ENCODE measurements at regions not wholly inside any gene's neighbourhood (a gene's known extent, or its start where the extent isn't known, plus 50 kb on each side); places are given as distances from the start of the nearest gene placed in this dataset.
"Not testable (repeated sequence)": the region's sequence is repeated elsewhere in the genome, so short reads cannot be mapped to it uniquely, and the experiment has no call there.

DNA sequence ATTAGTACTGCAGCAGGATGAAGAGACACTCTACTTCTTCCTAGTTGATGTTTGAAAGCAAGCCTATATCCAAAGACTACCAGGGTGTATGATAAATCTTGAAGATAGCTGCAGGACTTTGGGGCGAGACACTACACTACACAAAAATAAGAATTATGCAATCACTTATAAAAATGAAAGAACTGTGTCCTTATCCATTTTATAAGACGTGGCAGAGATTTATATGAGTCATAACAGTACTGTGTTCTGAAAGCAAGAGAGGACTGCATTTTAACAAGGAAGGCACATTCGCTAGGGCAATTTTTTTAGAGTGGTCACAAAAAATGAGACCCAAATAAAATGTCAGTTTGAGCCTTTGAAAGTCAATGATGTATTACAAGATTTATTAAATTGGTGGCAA is 617.0 kb upstream of the LINC00305 start:
- Histone ChIP-seq H3K36me3 (replicated peaks; ENCODE audit: control insufficient read depth, insufficient read depth, low read length) (no peaks in the 10 kb centered on the region), H3K27me3 (ENCODE audit: control insufficient read depth, insufficient read depth, low read length) (no peaks in the 10 kb centered on the region), H3K4me3 (ENCODE audit: insufficient read depth, low read depth, low read length) (no peak overlapping the region)
- DNase-seq, result no peak

DNA sequence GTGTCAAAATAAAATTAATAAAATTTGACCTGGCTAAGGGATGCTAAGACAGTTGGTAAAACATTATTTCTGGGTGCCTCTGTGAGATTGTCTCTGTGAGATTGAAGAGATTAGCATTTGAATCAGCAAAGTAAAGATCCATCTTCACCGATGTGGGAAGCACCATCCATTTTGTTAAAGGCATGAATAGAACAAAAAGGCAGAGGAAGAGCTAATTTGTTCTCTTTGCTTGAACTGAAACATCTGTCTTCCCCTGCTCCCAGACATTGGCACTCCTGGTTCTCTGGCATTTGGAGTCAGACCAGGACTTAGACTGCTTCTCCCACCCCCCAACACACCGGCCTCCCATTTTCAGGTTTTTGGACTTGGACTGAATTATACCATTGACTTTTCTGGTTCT is 603.8 kb upstream of the LINC00305 start:
- no peak overlapping the region for H3K4me3 ChIP-seq (ENCODE audit: insufficient read depth, low read depth, low read length)
- H3K27me3 ChIP-seq (ENCODE audit: control insufficient read depth, insufficient read depth, low read length), result no peaks in the 10 kb centered on the region
- DNase-seq, result no peak

DNA sequence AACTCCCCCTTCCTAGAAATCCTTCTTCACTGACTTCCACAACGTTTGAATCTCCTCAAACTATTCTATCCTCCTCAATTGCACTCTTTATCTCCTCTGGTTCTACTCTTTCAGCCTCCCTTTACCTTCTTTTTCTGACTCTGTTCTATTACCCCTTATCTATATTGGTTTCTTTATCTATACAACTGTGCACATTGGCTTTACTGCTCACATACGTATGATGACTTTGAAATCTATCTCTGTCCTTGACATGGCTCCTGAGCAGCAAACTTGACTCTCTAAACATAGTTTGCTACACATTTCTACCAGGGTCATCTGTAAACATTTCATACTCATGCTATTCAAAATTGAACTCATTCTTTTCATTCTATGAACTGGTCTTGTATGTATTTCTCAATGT is 601.0 kb upstream of the LINC00305 start:
- no peaks in the 10 kb centered on the region for H3K27me3 ChIP-seq (ENCODE audit: control insufficient read depth, insufficient read depth, low read length)
- DNase-seq, result no peak

More for the DNA sequence above, 603.8 kb upstream of the LINC00305 start:
- no peaks in the 10 kb centered on the region for H3K36me3 ChIP-seq (replicated peaks; ENCODE audit: control insufficient read depth, insufficient read depth, low read length)

DNA sequence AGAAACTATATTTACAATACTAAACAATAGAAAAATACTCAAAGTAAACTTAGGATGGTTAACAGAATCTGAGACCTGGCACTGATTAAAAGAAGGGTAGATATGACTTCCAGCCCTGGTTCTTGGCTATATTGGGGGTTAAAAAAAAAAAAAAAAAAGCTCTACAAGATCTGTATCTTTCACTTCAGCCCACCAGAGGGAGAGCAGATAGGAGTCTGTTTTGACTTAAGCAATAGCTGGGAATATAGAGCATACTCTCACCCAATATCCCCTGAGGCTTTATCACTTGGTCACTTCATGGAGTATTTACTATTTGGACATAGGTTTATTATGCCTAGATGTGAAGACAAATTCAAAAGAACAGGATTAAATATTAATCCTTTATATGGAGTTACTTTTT is 598.9 kb upstream of the LINC00305 start:
- no peak overlapping the region for H3K4me3 ChIP-seq (ENCODE audit: insufficient read depth, low read depth, low read length)
- no peaks in the 10 kb centered on the region for H3K27me3 ChIP-seq (ENCODE audit: control insufficient read depth, insufficient read depth, low read length)
- peak; percentile 4 for DNase-seq
- H3K36me3 ChIP-seq (replicated peaks; ENCODE audit: control insufficient read depth, insufficient read depth, low read length), result no peaks in the 10 kb centered on the region

More for the DNA sequence above, 601.0 kb upstream of the LINC00305 start:
- Histone ChIP-seq H3K36me3 (replicated peaks; ENCODE audit: control insufficient read depth, insufficient read depth, low read length) (no peaks in the 10 kb centered on the region), H3K4me3 (ENCODE audit: insufficient read depth, low read depth, low read length) (no peak overlapping the region)

DNA sequence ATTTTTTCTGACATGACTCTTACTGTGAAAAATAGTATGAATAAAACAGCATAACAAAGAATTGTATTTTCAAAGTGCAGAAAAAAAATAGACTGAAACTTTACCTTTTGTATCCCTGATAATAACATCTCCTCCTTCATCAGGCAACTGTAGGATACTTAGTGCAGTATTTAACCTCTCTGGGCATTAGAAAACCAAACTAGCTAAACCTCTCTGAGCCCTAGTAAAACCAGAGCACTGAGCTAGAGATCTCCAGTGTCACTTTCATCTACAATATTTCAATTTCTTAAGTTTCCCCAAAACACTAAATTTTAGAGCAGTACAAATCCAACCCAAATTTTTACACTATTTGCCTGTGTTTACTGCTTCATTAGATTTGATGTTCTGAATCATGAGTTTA is 594.0 kb upstream of the LINC00305 start:
- no peaks in the 10 kb centered on the region for H3K36me3 ChIP-seq (replicated peaks; ENCODE audit: control insufficient read depth, insufficient read depth, low read length)
- DNase-seq, result no peak
- no peak overlapping the region for H3K4me3 ChIP-seq (ENCODE audit: insufficient read depth, low read depth, low read length)
- no peaks in the 10 kb centered on the region for H3K27me3 ChIP-seq (ENCODE audit: control insufficient read depth, insufficient read depth, low read length)

DNA sequence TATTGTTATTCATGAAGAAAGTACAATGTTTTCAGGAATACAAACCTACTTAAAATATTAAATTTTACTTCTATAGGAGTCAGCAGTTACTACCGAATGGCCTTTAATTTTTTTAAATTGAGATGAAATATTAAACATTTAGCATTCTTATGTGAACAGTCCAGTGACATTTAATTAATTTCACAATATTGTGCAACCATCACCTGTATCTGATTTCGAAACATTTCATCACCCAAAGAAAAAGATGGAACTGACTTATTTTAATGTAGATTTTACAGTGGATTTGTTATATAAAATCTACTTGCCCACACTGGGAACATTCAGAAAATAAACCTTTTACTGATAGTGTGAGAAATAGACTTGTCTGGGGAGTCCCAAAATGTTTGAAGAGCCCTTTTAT is 585.2 kb upstream of the LINC00305 start:
- Histone ChIP-seq H3K36me3 (replicated peaks; ENCODE audit: control insufficient read depth, insufficient read depth, low read length) (no peaks in the 10 kb centered on the region), H3K4me3 (ENCODE audit: insufficient read depth, low read depth, low read length) (no peak overlapping the region), H3K27me3 (ENCODE audit: control insufficient read depth, insufficient read depth, low read length) (no peaks in the 10 kb centered on the region)
- no peak for DNase-seq

DNA sequence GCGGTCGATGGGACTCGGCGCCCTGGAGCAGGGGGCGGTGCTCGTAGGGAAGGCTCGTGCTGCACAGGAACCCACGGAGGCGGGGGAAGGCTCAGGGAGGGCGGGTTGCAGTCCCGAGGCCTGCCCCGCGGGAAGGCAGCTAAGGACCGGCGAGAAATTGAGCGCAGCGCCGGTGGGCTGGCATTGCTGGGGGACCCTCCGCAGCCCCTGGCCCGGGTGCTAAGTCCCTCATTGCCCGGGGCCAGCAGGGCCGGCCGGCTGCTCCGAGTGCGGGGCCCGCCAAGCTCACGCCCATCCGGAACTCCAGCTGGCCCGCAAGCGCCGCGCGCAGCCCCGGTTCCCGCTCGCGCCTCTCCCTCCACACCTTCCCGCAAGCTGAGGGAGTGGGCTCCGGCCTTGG is 576.8 kb upstream of the LINC00305 start:
- not testable (repeated sequence) for DNase-seq; H3K36me3 ChIP-seq (replicated peaks; ENCODE audit: control insufficient read depth, insufficient read depth, low read length); H3K27me3 ChIP-seq (ENCODE audit: control insufficient read depth, insufficient read depth, low read length)
- H3K4me3 ChIP-seq (ENCODE audit: insufficient read depth, low read depth, low read length), result peak overlapping the region; percentile 10; the same call in 1 of the 2 replicates

DNA sequence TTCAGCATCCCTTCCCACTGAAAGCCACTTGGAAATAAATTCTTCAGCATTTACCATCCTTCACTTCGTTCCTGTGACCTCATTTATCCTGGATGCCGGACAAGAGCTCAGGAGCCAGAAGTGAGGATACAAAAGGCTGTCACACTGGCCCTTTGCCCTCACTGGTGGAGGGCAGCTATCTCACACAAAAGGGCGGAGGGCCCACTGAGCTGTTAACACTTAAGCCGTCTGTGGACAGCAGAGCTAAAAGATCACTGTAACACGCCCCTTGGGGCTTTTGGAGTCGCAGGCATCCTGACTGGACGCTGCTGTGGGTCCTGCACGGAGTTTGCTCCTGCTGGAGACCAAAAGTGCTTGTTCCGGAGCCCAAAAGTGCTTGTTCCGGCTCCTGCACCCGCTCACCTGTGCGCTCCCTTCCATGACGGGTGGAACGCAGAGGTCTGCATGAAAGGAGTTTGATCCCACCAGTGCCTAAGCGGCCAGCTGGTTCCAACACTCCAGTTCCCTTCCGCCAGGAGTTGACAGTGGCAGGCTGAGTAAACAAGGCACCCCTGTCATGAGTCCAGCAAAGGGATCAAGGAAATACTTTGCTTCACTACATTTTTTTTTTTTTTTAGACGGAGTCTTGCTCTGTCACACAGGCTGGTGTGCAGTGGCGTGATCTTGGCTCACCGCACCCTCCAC is 572.0 kb upstream of the LINC00305 start:
- H3K36me3 ChIP-seq (replicated peaks; ENCODE audit: control insufficient read depth, insufficient read depth, low read length), result no peaks in the 10 kb centered on the region
- DNase-seq, result no peak
- no peaks in the 10 kb centered on the region for H3K27me3 ChIP-seq (ENCODE audit: control insufficient read depth, insufficient read depth, low read length)
- no peak overlapping the region for H3K4me3 ChIP-seq (ENCODE audit: insufficient read depth, low read depth, low read length)

DNA sequence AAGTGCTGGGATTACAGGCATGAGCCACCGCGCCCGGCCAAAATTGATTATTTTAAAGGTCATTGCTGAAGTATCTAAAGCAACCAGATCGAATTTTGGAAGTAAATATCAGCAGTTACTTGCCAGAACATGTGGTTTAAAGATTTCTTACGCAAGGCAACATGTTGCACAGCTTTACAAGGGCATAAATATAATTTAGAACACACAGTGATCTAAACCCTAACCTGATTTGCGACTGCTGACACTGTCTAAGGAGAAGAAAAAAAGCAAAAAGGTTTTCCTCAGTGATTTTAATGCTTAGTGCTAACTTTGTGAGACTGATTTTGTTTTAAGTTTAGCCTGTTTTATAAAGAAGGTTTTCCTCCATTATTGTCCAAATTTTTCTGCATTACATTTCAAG is 569.9 kb upstream of the LINC00305 start:
- H3K4me3 ChIP-seq (ENCODE audit: insufficient read depth, low read depth, low read length), result no peak overlapping the region
- no peak for DNase-seq
- H3K27me3 ChIP-seq (ENCODE audit: control insufficient read depth, insufficient read depth, low read length), result no peaks in the 10 kb centered on the region
- no peaks in the 10 kb centered on the region for H3K36me3 ChIP-seq (replicated peaks; ENCODE audit: control insufficient read depth, insufficient read depth, low read length)

DNA sequence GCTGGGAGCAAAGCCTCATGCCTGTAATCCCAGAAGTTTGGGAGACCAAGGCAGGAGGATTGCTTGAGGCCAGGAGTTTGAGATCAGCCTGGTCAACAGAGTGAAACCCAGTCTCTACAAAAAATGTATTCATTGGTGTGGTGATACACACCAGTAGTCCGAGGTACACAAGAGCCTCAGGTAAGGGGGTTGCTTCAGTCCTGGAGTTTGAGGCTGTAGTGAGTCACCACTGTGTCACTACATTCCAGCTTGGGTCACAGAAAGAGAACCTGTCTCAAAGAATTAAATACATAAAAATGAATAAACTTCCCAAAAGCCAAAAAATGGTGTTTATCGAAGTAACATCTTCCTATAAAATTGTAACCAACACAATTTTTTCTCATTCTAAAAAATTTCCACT is 568.1 kb upstream of the LINC00305 start:
- no peak for DNase-seq
- H3K4me3 ChIP-seq (ENCODE audit: insufficient read depth, low read depth, low read length), result no peak overlapping the region
- H3K27me3 ChIP-seq (ENCODE audit: control insufficient read depth, insufficient read depth, low read length), result no peaks in the 10 kb centered on the region
- no peaks in the 10 kb centered on the region for H3K36me3 ChIP-seq (replicated peaks; ENCODE audit: control insufficient read depth, insufficient read depth, low read length)

DNA sequence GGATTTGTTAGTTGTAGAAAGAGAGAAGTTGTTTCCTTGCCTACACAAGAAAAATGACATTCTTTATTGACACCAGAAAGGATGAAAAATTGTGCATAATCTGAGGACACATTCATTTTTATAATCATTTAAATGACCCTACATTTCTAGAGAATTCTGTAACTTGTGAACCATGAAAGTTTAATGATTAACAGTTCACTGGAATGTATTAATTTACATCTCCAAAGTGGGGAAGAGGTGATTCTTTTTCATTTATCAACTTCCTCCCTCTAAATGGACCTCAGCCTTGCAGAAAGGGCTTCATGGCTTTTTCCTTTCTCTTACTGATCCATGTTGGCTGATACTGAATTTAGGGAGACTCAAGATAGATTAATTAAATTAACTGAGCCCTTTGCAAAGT is 565.2 kb upstream of the LINC00305 start:
- no peaks in the 10 kb centered on the region for H3K27me3 ChIP-seq (ENCODE audit: control insufficient read depth, insufficient read depth, low read length)
- H3K4me3 ChIP-seq (ENCODE audit: insufficient read depth, low read depth, low read length), result no peak overlapping the region
- no peak for DNase-seq
- H3K36me3 ChIP-seq (replicated peaks; ENCODE audit: control insufficient read depth, insufficient read depth, low read length), result no peaks in the 10 kb centered on the region

DNA sequence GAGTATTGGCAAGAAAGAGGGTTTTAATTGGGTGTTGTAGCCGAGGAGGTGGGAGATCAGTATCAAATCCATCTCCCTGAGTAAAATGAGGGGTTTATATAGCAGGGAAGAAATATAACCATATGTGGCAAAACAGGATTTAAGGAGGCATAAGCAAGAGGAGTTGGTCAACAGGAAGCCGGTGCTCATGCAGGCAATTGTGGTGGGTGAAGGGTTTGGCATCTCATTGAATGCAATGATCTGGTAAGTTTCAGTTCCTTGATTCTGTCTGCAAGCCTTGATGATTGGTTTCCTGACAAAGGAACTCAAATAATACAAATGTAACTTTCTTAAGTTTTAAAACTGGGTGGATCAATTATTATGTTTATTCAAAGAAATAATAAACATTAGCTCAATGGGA is 564.4 kb upstream of the LINC00305 start:
- H3K27me3 ChIP-seq (ENCODE audit: control insufficient read depth, insufficient read depth, low read length), result no peaks in the 10 kb centered on the region
- DNase-seq, result no peak
- no peaks in the 10 kb centered on the region for H3K36me3 ChIP-seq (replicated peaks; ENCODE audit: control insufficient read depth, insufficient read depth, low read length)
- H3K4me3 ChIP-seq (ENCODE audit: insufficient read depth, low read depth, low read length), result no peak overlapping the region

DNA sequence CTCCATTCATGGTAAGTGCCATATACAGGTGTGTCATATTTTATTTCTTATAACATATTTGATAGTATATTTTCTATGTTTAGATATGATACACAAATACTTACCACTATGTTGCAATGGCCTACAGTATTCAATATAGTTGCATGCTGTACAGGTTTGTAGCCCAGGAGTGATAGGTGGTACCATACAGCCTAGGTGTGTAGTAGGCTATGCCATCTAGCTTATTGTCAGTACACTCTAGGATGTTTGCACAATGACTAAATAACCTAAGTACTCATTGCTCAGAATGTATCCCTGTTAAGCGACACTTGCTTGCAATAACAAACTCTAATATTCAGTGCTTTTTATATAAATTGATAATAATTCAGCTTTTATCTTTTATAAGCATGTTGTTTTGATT is 563.1 kb upstream of the LINC00305 start:
- Histone ChIP-seq H3K27me3 (ENCODE audit: control insufficient read depth, insufficient read depth, low read length) (no peaks in the 10 kb centered on the region), H3K4me3 (ENCODE audit: insufficient read depth, low read depth, low read length) (no peak overlapping the region), H3K36me3 (replicated peaks; ENCODE audit: control insufficient read depth, insufficient read depth, low read length) (no peaks in the 10 kb centered on the region)
- no peak for DNase-seq

DNA sequence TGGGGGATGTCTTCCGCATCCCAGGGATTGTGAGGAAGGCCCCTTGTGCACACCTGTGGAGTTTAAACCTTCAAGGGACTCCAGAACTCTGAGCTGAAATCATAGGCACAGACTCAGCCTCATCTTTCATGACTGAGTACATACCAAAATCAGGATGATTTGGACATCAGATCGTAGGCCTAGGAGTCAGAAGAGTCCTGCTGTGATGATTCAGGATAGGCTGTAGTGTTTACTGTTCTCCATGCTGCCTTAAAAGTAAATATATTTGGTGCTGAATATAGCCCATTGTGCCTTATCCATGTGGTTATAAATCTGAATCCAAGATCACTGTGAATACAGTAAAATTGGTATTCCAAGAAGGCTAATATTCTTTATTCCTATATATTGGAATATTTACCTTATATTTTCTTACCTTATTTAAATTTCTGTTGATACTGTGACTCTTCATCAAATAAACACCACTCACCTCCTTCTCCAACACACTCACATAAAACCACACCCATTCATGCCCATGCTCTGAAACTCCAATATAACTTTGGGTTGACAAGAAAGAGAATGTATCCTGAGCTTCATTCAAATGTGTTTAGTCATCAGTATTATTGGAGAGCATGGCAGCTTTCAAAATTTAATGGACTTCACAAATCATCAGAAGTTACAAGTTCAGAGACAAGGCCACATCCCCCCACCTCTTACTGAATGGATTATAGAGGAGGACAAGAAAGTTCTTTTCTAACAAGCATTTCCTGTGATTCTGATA is 561.4 kb upstream of the LINC00305 start:
- H3K4me3 ChIP-seq (ENCODE audit: insufficient read depth, low read depth, low read length), result no peak overlapping the region
- no peak for DNase-seq
- no peaks in the 10 kb centered on the region for H3K27me3 ChIP-seq (ENCODE audit: control insufficient read depth, insufficient read depth, low read length)
- no peaks in the 10 kb centered on the region for H3K36me3 ChIP-seq (replicated peaks; ENCODE audit: control insufficient read depth, insufficient read depth, low read length)

DNA sequence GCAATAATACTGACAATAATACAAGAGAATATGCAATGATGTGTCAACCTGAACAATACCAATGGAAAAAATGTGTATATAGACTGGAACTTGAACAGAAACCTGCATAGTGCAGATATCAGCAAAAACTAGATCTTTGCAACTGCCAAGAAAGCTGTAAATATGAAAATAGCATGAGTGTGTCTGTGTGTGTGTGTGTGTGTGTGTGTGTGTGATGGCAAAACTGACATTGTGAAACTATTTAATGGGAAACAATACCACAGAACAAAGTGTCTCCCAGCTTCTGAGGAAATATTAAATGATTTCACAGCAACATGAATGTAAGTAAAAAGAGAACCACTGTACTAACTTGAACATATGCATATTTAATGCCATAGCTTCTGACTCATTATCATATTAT is 558.2 kb upstream of the LINC00305 start:
- Histone ChIP-seq H3K4me3 (ENCODE audit: insufficient read depth, low read depth, low read length) (no peak overlapping the region), H3K27me3 (ENCODE audit: control insufficient read depth, insufficient read depth, low read length) (no peaks in the 10 kb centered on the region), H3K36me3 (replicated peaks; ENCODE audit: control insufficient read depth, insufficient read depth, low read length) (no peaks in the 10 kb centered on the region)
- DNase-seq, result no peak

Data from H7 (cell line).